ENCODE measurements at regions not wholly inside any gene's neighbourhood (a gene's known extent, or its start where the extent isn't known, plus 50 kb on each side); places are given as distances from the start of the nearest gene placed in this dataset.

- TF ChIP-seq CTCF (IDR thresholded peaks at IDR 0.05) (no peak), POLR2A (IDR thresholded peaks at IDR 0.05) (no peak)
Observed at GRCh38 chr3:143209715-143210059, 90.1 kb downstream of the CHST2 start.
